Ovary (tissue), 3 donors: ENCODE measurements at regions not wholly inside any gene's neighbourhood (a gene's known extent, or its start where the extent isn't known, plus 50 kb on each side); places are given as distances from the start of the nearest gene placed in this dataset.

Source experiments
- CTCF ChIP-seq, 3 donors: fragments of 450-650 bp in 2 of 3; fragments of 200-600 bp in 1 of 3; IDR thresholded peaks; one replicate each; pipeline versions ENCODE4 v1.5.1 to v1.8.0; 2016 to 2022; ENCODE audit warnings: antibody characterized with exemption in 3 of 3, mild to moderate bottlenecking in 1 of 3
- EP300 ChIP-seq: sonication (generic); formaldehyde crosslinking; IDR thresholded peaks from one replicate; pipeline ENCODE4 v1.6.1; 2017; ENCODE audit warnings: antibody characterized with exemption
- POLR2A ChIP-seq: fragments of 450-650 bp; IDR thresholded peaks from one replicate; pipeline ENCODE4 v1.6.1; 2017; ENCODE audit warnings: antibody characterized with exemption, mild to moderate bottlenecking, moderate library complexity
- donor health status: DM: no; HTN: no; CAD: no.

- TF ChIP-seq CTCF (IDR thresholded peaks at IDR 0.05) (no peak), POLR2A (no peak), EP300 (no peak)
Observed at GRCh38 chr12:14264316-14264715, 101.2 kb upstream of the ATF7IP start.
